ENCODE measurements at regions not wholly inside any gene's neighbourhood (a gene's known extent, or its start where the extent isn't known, plus 50 kb on each side); places are given as distances from the start of the nearest gene placed in this dataset.

GRCh38 chr5:54624805-54625568, 107.4 kb downstream of the SNX18 start:
- Histone ChIP-seq H3K4me1 (ENCODE audit: insufficient read depth, low read length) (no peaks in the 10 kb centered on the region), H2AFZ (ENCODE audit: low read depth, low read length) (no peak overlapping the region), H3K4me3 (ENCODE audit: low read length) (no peak overlapping the region), H3K9me3 (ENCODE audit: low read length) (peaks cover 4% of the 10 kb centered on the region), H3K36me3 (ENCODE audit: insufficient read depth, low read length) (no peaks in the 10 kb centered on the region), H3K27me3 (ENCODE audit: insufficient read depth, low read length) (no peaks in the 10 kb centered on the region)

GRCh38 chr5:54621709-54622108, 104.2 kb downstream of the SNX18 start:
- Histone ChIP-seq H3K4me1 (ENCODE audit: insufficient read depth, low read length) (no peaks in the 10 kb centered on the region), H3K27me3 (ENCODE audit: insufficient read depth, low read length) (no peaks in the 10 kb centered on the region), H3K9me3 (ENCODE audit: low read length) (peaks cover 4% of the 10 kb centered on the region), H3K4me3 (ENCODE audit: low read length) (no peak overlapping the region), H3K36me3 (ENCODE audit: insufficient read depth, low read length) (no peaks in the 10 kb centered on the region), H2AFZ (ENCODE audit: low read depth, low read length) (no peak overlapping the region)

GRCh38 chr5:54621048-54621447, 103.5 kb downstream of the SNX18 start:
- H3K27me3 ChIP-seq (ENCODE audit: insufficient read depth, low read length): no peaks in the 10 kb centered on the region
- H2AFZ ChIP-seq (ENCODE audit: low read depth, low read length): no peak overlapping the region
- peaks cover 4% of the 10 kb centered on the region for H3K9me3 ChIP-seq (ENCODE audit: low read length)
- H3K4me1 ChIP-seq (ENCODE audit: insufficient read depth, low read length): no peaks in the 10 kb centered on the region
- H3K4me3 ChIP-seq (ENCODE audit: low read length): no peak overlapping the region
- no peaks in the 10 kb centered on the region for H3K36me3 ChIP-seq (ENCODE audit: insufficient read depth, low read length)

- Histone ChIP-seq H3K27me3 (ENCODE audit: insufficient read depth, low read length) (no peaks in the 10 kb centered on the region), H3K9me3 (ENCODE audit: low read length) (peaks cover 4% of the 10 kb centered on the region), H2AFZ (ENCODE audit: low read depth, low read length) (no peak overlapping the region), H3K4me1 (ENCODE audit: insufficient read depth, low read length) (no peaks in the 10 kb centered on the region), H3K36me3 (ENCODE audit: insufficient read depth, low read length) (no peaks in the 10 kb centered on the region), H3K4me3 (ENCODE audit: low read length) (no peak overlapping the region)
These were observed 102.8 kb downstream of the SNX18 start for GRCh38 chr5:54620141-54620933.

GRCh38 chr5:54619731-54620130, 102.2 kb downstream of the SNX18 start:
- Histone ChIP-seq H3K9me3 (ENCODE audit: low read length) (peaks cover 4% of the 10 kb centered on the region), H2AFZ (ENCODE audit: low read depth, low read length) (no peak overlapping the region), H3K4me3 (ENCODE audit: low read length) (no peak overlapping the region), H3K36me3 (ENCODE audit: insufficient read depth, low read length) (no peaks in the 10 kb centered on the region), H3K4me1 (ENCODE audit: insufficient read depth, low read length) (no peaks in the 10 kb centered on the region), H3K27me3 (ENCODE audit: insufficient read depth, low read length) (no peaks in the 10 kb centered on the region)

- no peaks in the 10 kb centered on the region for H3K9me3 ChIP-seq (ENCODE audit: low read length)
- no peaks in the 10 kb centered on the region for H3K4me1 ChIP-seq (ENCODE audit: insufficient read depth, low read length)
- no peak overlapping the region for H3K4me3 ChIP-seq (ENCODE audit: low read length)
These were observed 99.1 kb downstream of the SNX18 start for GRCh38 chr5:54616518-54617220.

GRCh38 chr5:54616031-54616430, 98.5 kb downstream of the SNX18 start:
- Histone ChIP-seq H3K36me3 (ENCODE audit: insufficient read depth, low read length) (no peaks in the 10 kb centered on the region), H2AFZ (ENCODE audit: low read depth, low read length) (no peak overlapping the region), H3K4me3 (ENCODE audit: low read length) (no peak overlapping the region), H3K4me1 (ENCODE audit: insufficient read depth, low read length) (no peaks in the 10 kb centered on the region), H3K27me3 (ENCODE audit: insufficient read depth, low read length) (no peaks in the 10 kb centered on the region), H3K9me3 (ENCODE audit: low read length) (no peaks in the 10 kb centered on the region)

More at GRCh38 chr5:54616518-54617220, 99.1 kb downstream of the SNX18 start:
- no peaks in the 10 kb centered on the region for H3K36me3 ChIP-seq (ENCODE audit: insufficient read depth, low read length)
- H2AFZ ChIP-seq (ENCODE audit: low read depth, low read length): no peak overlapping the region
- no peaks in the 10 kb centered on the region for H3K27me3 ChIP-seq (ENCODE audit: insufficient read depth, low read length)

- Histone ChIP-seq H3K4me1 (ENCODE audit: insufficient read depth, low read length) (no peaks in the 10 kb centered on the region), H2AFZ (ENCODE audit: low read depth, low read length) (no peak overlapping the region), H3K36me3 (ENCODE audit: insufficient read depth, low read length) (no peaks in the 10 kb centered on the region), H3K9me3 (ENCODE audit: low read length) (no peaks in the 10 kb centered on the region), H3K27me3 (ENCODE audit: insufficient read depth, low read length) (no peaks in the 10 kb centered on the region), H3K4me3 (ENCODE audit: low read length) (no peak overlapping the region)
These were observed 97.8 kb downstream of the SNX18 start for GRCh38 chr5:54615381-54615780.

GRCh38 chr5:54612711-54613110, 95.2 kb downstream of the SNX18 start:
- Histone ChIP-seq H2AFZ (ENCODE audit: low read depth, low read length) (no peak overlapping the region), H3K27me3 (ENCODE audit: insufficient read depth, low read length) (no peaks in the 10 kb centered on the region), H3K9me3 (ENCODE audit: low read length) (no peaks in the 10 kb centered on the region), H3K4me1 (ENCODE audit: insufficient read depth, low read length) (no peaks in the 10 kb centered on the region), H3K36me3 (ENCODE audit: insufficient read depth, low read length) (no peaks in the 10 kb centered on the region), H3K4me3 (ENCODE audit: low read length) (no peak overlapping the region)

- no peak overlapping the region for H2AFZ ChIP-seq (ENCODE audit: low read depth, low read length)
- no peak overlapping the region for H3K4me3 ChIP-seq (ENCODE audit: low read length)
- no peaks in the 10 kb centered on the region for H3K36me3 ChIP-seq (ENCODE audit: insufficient read depth, low read length)
- H3K4me1 ChIP-seq (ENCODE audit: insufficient read depth, low read length): no peaks in the 10 kb centered on the region
- H3K9me3 ChIP-seq (ENCODE audit: low read length): no peaks in the 10 kb centered on the region
- H3K27me3 ChIP-seq (ENCODE audit: insufficient read depth, low read length): no peaks in the 10 kb centered on the region
These were observed 93.9 kb downstream of the SNX18 start for GRCh38 chr5:54611290-54611951.

GRCh38 chr5:54610197-54610944, 92.8 kb downstream of the SNX18 start:
- Histone ChIP-seq H2AFZ (ENCODE audit: low read depth, low read length) (no peak overlapping the region), H3K27me3 (ENCODE audit: insufficient read depth, low read length) (no peaks in the 10 kb centered on the region), H3K4me1 (ENCODE audit: insufficient read depth, low read length) (no peaks in the 10 kb centered on the region), H3K4me3 (ENCODE audit: low read length) (no peak overlapping the region), H3K9me3 (ENCODE audit: low read length) (no peaks in the 10 kb centered on the region), H3K36me3 (ENCODE audit: insufficient read depth, low read length) (no peaks in the 10 kb centered on the region)

GRCh38 chr5:54608423-54609085, 91.0 kb downstream of the SNX18 start:
- Histone ChIP-seq H3K4me1 (ENCODE audit: insufficient read depth, low read length) (no peaks in the 10 kb centered on the region), H3K4me3 (ENCODE audit: low read length) (no peak overlapping the region), H3K9me3 (ENCODE audit: low read length) (no peaks in the 10 kb centered on the region), H3K27me3 (ENCODE audit: insufficient read depth, low read length) (no peaks in the 10 kb centered on the region), H3K36me3 (ENCODE audit: insufficient read depth, low read length) (no peaks in the 10 kb centered on the region), H2AFZ (ENCODE audit: low read depth, low read length) (no peak overlapping the region)
